B cell (primary cell): ENCODE measurements at regions not wholly inside any gene's neighbourhood (a gene's known extent, or its start where the extent isn't known, plus 50 kb on each side); places are given as distances from the start of the nearest gene placed in this dataset.
A peak's percentile ranks its signal among the peaks of the same experiment; 100 is the strongest.

Experiments used
- ATAC-seq: fragments of 200-7000 bp; cut with Tn5 transposase; one replicate; pipeline ENCODE4 v1.10.0; 2021; ENCODE audit warnings: low read depth, mild to moderate bottlenecking, moderate number of reproducible peaks, moderate library complexity
- CTCF ChIA-PET: fragments of 350-600 bp; sonication (Branson Sonifier 250); formaldehyde crosslinking; loops from one replicate; lab custom pipeline; 2021; ENCODE audit warnings: antibody characterized with exemption, inconsistent platforms; lab: Charles Lee
- POLR2A ChIA-PET: fragments of 350-600 bp; sonication (Branson Sonifier 250); formaldehyde crosslinking; loops from one replicate; lab custom pipeline; 2021; ENCODE audit warnings: antibody characterized with exemption; lab: Charles Lee
- DNase-seq: peaks from one replicate; pipeline ENCODE4 v3.0.0; 2013
- H2AFZ ChIP-seq: 2 replicates; pipeline ENCODE4 v1.6.1; 2012; ENCODE audit warnings: mild to moderate bottlenecking, low read depth, low read length; ENCODE audit not compliant: insufficient read depth, poor library complexity, severe bottlenecking
- H3K27ac ChIP-seq, 2 donors: 1 replicate in 1 of 2; 2 replicates in 1 of 2; pipeline ENCODE4 v1.5.1; 2012 to 2013; ENCODE audit warnings: low read length in 2 of 2, mild to moderate bottlenecking in 2 of 2, moderate library complexity in 1 of 2
- H3K27me3 ChIP-seq, 4 experiments: fragments of 200-600 bp in 1 of 4; sonication (generic) in 1 of 4; replicated peaks in 1 of 4; 1 replicate in 2 of 4; 2 replicates in 2 of 4; pipeline versions ENCODE4 v1.6.1 to v1.7.0; 2013 to 2016; ENCODE audit warnings: low read length in 3 of 4, mild to moderate bottlenecking in 2 of 4, mixed read lengths in 1 of 4, moderate library complexity in 1 of 4; ENCODE audit not compliant: insufficient read depth in 4 of 4, control insufficient read depth in 3 of 4; ENCODE audit errors: control extremely low read depth in 1 of 4
- H3K36me3 ChIP-seq, 2 experiments: replicated peaks in 1 of 2; 1 replicate in 1 of 2; 2 replicates in 1 of 2; pipeline versions ENCODE4 v1.6.1 to v1.7.1; 2013; ENCODE audit warnings: low read length in 1 of 2; ENCODE audit not compliant: insufficient read depth in 2 of 2, control insufficient read depth in 1 of 2; ENCODE audit errors: control extremely low read depth in 1 of 2, extremely low read depth in 1 of 2
- H3K4me1 ChIP-seq, 2 donors: fragments of 200-600 bp in 1 of 2; sonication (generic) in 1 of 2; 1 replicate in 1 of 2; 2 replicates in 1 of 2; pipeline versions ENCODE4 v1.5.1 to v1.6.1; 2013 to 2017; ENCODE audit warnings: low read length in 2 of 2; ENCODE audit not compliant: control insufficient read depth in 2 of 2, insufficient read depth in 2 of 2
- H3K4me2 ChIP-seq: replicated peaks from 2 replicates; pipeline ENCODE3; 2012; ENCODE audit warnings: mild to moderate bottlenecking, low read depth, low read length; ENCODE audit not compliant: poor library complexity, severe bottlenecking
- H3K4me3 ChIP-seq, 5 experiments: fragments of 200-600 bp in 1 of 5; sonication (generic) in 1 of 5; 1 replicate in 3 of 5; 2 replicates in 2 of 5; pipeline versions ENCODE4 v1.5.1 to v1.7.0; 2011 to 2016; ENCODE audit warnings: low read length in 4 of 5, mild to moderate bottlenecking in 4 of 5, low read depth in 2 of 5, control low read depth in 1 of 5, moderate library complexity in 1 of 5; ENCODE audit not compliant: insufficient read depth in 1 of 5; ENCODE audit errors: control extremely low read depth in 1 of 5, extremely low read depth in 1 of 5
- H3K79me2 ChIP-seq: fragments of 200-600 bp; sonication (generic); one replicate; pipeline ENCODE4 v1.6.0; 2016; ENCODE audit warnings: low read length; ENCODE audit not compliant: control insufficient read depth, insufficient read depth
- H3K9ac ChIP-seq: fragments of 200-600 bp; sonication (generic); 2 replicates; pipeline ENCODE4 v1.6.1; 2017; ENCODE audit warnings: mild to moderate bottlenecking, low read length, moderate library complexity
- H3K9me3 ChIP-seq, 3 donors: one replicate each; pipeline versions ENCODE4 v1.6.1 to v1.7.1; 2013; ENCODE audit warnings: low read length in 2 of 3; ENCODE audit not compliant: control insufficient read depth in 2 of 3, insufficient read depth in 1 of 3; ENCODE audit errors: control extremely low read depth in 1 of 3
- H4K20me1 ChIP-seq: 2 replicates; pipeline ENCODE4 v1.6.0; 2012; ENCODE audit warnings: mild to moderate bottlenecking, low read length; ENCODE audit not compliant: insufficient read depth, control insufficient read depth, poor library complexity, severe bottlenecking
- H3K27ac Mint-ChIP-seq: one replicate; pipeline ENCODE4 v1.8.0; 2021; ENCODE audit warnings: mixed read lengths
- H3K27me3 Mint-ChIP-seq: one replicate; pipeline ENCODE4 v1.8.0; 2021; ENCODE audit warnings: mixed read lengths
- H3K4me1 Mint-ChIP-seq: one replicate; pipeline ENCODE4 v1.8.0; 2021; ENCODE audit warnings: mixed read lengths
- H3K4me3 Mint-ChIP-seq: one replicate; pipeline ENCODE4 v1.8.0; 2021; ENCODE audit warnings: mixed read lengths
- H3K9me3 Mint-ChIP-seq: one replicate; pipeline ENCODE4 v1.8.0; 2022; ENCODE audit warnings: mixed read lengths; ENCODE audit not compliant: insufficient read depth
- CTCF ChIP-seq: fragments of 200-600 bp; IDR thresholded peaks from one replicate; pipeline ENCODE4 v1.8.0; 2022; ENCODE audit warnings: antibody characterized with exemption, mild to moderate bottlenecking
- EZH2 ChIP-seq: IDR thresholded peaks from 2 replicates; pipeline ENCODE4 v1.6.1; 2012; ENCODE audit warnings: borderline replicate concordance, low read depth, mild to moderate bottlenecking, moderate library complexity, low read length; ENCODE audit not compliant: insufficient read depth, poor library complexity, severe bottlenecking
- WGBS: methylation state at CpG from one replicate; pipeline ENCODE4 v1.1.5; 2013; ENCODE audit warnings: missing lambda C conversion rate; ENCODE audit not compliant: insufficient coverage; 5-methylcytosine and 5-hydroxymethylcytosine counted together
- intact Hi-C: fragments of 100-400 bp; cut with micrococcal nuclease; formaldehyde crosslinking; loops from one replicate; pipeline ENCODE4 v1.10.0; 2022

DNA sequence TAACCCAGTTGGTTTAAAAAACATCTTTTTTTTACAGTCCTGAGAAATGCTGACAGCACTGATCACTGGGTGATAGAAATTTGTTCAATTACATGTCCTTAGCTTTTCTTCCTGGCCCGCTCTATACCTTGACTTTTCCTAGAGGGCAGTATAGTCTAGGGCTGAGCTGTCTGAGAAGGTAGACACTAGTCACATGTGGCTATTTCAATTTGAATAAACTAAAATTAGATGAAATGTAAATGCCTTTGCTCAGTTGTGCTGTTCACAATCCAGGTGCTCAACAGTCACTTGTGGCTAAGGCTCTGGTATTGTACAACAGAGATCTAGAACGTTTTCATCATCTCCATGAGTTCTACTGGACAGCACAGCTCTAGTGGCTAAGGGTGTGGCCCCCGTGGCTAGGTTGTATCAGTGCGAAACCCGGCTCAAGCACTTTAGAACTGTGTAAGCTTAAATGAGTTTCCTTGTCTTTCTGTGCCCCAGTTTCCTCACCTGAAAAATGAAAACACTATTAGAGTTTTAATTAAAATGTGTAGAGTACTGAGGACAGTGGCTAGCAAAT is 111.6 kb upstream of the WDR17 start:
- H3K4me3 Mint-ChIP-seq, result no peak overlapping the region
- WGBS, result 29% methylated on average over 1 of the region's 5 CpGs
- Histone ChIP-seq H3K27ac (no peak overlapping the region), H3K36me3 (no peaks in the 10 kb centered on the region), H3K27me3 (no peaks in the 10 kb centered on the region), H3K4me2 (no peak overlapping the region), H2AFZ (no peak overlapping the region), H3K9ac (no peak overlapping the region), H3K9me3 (no peaks in the 10 kb centered on the region), H3K4me1 (peaks cover 3 to 8% of the 10 kb centered on the region in 2 donors), H4K20me1 (no peaks in the 10 kb centered on the region), H3K4me3 (no peak overlapping the region), H3K79me2 (no peaks in the 10 kb centered on the region)
- ATAC-seq, result peak; percentile 39
- no peaks in the 10 kb centered on the region for H3K9me3 Mint-ChIP-seq
- DNase-seq, result peak; percentile 54
- TF ChIP-seq CTCF (no peak), EZH2 (no peak)
- CTCF ChIA-PET, result interaction anchor here (0.9 to 1.3 kb wide), 4 partner anchors 57 to 1093 kb away, joined by 3 to 6 read pairs (median 3); no protein-coding TSS in a partner anchor
- intact Hi-C loops, result no loop called here
- peaks cover 8% of the 10 kb centered on the region for H3K4me1 Mint-ChIP-seq
- H3K27ac Mint-ChIP-seq, result no peak overlapping the region
- H3K27me3 Mint-ChIP-seq, result no peaks in the 10 kb centered on the region
- POLR2A ChIA-PET, result interaction anchor here (0.6 kb wide), 1 partner anchor 241 kb away, joined by 8 read pairs; no protein-coding TSS in a partner anchor

DNA sequence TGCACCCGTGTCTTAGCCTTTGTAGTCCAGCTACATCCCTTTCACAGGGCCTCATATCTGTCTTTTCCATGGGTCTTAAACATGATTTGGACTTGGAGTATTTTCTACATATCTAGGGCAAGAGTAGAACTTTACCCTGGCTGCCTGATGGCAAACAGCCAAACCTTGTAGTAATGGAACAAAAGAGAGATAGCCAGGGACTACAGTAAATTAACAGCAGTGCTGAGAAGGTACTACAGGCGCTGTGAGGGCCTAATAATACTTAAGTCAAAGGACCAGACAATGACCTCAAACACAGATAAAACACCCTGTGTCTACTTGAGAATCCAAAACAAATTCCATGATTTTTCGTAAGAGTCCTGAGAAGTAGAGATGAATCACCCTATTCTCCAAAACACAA is 111.0 kb upstream of the WDR17 start:
- H3K27ac Mint-ChIP-seq, result no peak overlapping the region
- intact Hi-C loops, result no loop called here
- H3K27ac ChIP-seq, result no peak overlapping the region
- ChIA-PET CTCF (interaction anchor here (0.6 to 1.0 kb wide), 4 partner anchors 56 to 1880 kb away, joined by 3 read pairs; no protein-coding TSS in a partner anchor), POLR2A (no interaction called here)
- no peak overlapping the region for H3K4me2 ChIP-seq
- no peak for DNase-seq
- no peaks in the 10 kb centered on the region for H3K27me3 Mint-ChIP-seq
- no peaks in the 10 kb centered on the region for H3K27me3 ChIP-seq
- no peaks in the 10 kb centered on the region for H3K9me3 ChIP-seq
- TF ChIP-seq CTCF (no peak), EZH2 (no peak)
- no peak overlapping the region for H3K4me3 Mint-ChIP-seq
- no peak overlapping the region for H2AFZ ChIP-seq
- no peak overlapping the region for H3K4me3 ChIP-seq
- H3K9ac ChIP-seq, result no peak overlapping the region
- H3K4me1 ChIP-seq, result peaks cover 3 to 8% of the 10 kb centered on the region in 2 donors
- no peak for ATAC-seq
- no peaks in the 10 kb centered on the region for H3K79me2 ChIP-seq
- peaks cover 8% of the 10 kb centered on the region for H3K4me1 Mint-ChIP-seq
- no peaks in the 10 kb centered on the region for H3K36me3 ChIP-seq
- 100% methylated on average over 1 of the region's 3 CpGs for WGBS
- H4K20me1 ChIP-seq, result no peaks in the 10 kb centered on the region
- H3K9me3 Mint-ChIP-seq, result no peaks in the 10 kb centered on the region
